ENCODE measurements at regions not wholly inside any gene's neighbourhood (a gene's known extent, or its start where the extent isn't known, plus 50 kb on each side); places are given as distances from the start of the nearest gene placed in this dataset.

DNA sequence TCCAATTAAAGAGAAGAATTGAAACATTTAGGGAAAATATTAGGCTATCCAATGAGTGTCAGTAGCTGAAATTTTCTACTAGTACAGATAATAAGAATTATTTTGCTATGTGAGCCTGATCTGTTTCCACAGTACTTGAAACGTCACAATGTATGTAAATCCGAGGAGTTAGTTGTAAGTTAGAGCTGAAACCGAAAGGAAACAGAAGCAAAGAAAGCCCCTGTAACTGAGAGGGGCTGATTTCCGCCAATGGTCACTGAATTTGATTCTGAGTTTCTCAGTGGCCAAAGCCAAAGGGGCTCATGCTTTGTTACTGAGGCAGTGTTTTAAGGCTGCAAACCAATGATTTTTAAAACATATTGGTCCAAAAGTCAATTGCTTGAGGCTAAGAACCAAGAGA is 168.3 kb upstream of the DUSP10 start:
- DNase-seq: no peak
- no peaks in the 10 kb centered on the region for H3K9me3 ChIP-seq (replicated peaks)
- TF ChIP-seq, protein P1, sequence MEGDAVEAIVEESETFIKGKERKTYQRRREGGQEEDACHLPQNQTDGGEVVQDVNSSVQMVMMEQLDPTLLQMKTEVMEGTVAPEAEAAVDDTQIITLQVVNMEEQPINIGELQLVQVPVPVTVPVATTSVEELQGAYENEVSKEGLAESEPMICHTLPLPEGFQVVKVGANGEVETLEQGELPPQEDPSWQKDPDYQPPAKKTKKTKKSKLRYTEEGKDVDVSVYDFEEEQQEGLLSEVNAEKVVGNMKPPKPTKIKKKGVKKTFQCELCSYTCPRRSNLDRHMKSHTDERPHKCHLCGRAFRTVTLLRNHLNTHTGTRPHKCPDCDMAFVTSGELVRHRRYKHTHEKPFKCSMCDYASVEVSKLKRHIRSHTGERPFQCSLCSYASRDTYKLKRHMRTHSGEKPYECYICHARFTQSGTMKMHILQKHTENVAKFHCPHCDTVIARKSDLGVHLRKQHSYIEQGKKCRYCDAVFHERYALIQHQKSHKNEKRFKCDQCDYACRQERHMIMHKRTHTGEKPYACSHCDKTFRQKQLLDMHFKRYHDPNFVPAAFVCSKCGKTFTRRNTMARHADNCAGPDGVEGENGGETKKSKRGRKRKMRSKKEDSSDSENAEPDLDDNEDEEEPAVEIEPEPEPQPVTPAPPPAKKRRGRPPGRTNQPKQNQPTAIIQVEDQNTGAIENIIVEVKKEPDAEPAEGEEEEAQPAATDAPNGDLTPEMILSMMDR (IDR thresholded peaks at IDR 0.05; ENCODE audit: borderline replicate concordance): no peak
- H3K27ac ChIP-seq (replicated peaks): no peak overlapping the region
- intact Hi-C loops (cut with micrococcal nuclease): no loop called here
- H3K4me1 ChIP-seq: no peaks in the 10 kb centered on the region
- no peaks in the 10 kb centered on the region for H3K36me3 ChIP-seq
- H3K27me3 ChIP-seq (ENCODE audit: low read depth): peaks cover 3% of the 10 kb centered on the region
- no peak overlapping the region for H3K4me3 ChIP-seq

DNA sequence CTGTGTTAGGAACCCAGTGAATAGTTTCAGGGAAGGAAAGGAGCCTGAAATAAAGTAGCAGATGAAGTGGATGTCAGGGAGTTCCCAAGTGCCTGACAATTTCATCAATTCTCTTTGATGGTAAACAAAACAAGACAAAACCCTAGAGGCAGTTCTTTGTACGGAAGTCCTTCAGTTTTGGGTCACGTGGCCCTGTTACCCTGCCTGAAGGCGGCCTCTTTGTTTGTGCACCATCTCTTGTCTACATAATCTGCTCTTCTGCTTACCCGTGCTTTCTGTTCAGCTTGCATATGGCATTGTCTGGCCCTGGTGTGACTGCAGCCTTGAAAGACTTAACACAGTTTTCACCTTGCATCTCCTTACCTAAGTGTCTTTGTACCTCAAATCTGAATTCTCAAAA is 166.7 kb upstream of the DUSP10 start:
- intact Hi-C loops (cut with micrococcal nuclease): no loop called here
- Histone ChIP-seq H3K27ac (replicated peaks) (no peak overlapping the region), H3K4me3 (no peak overlapping the region), H3K27me3 (ENCODE audit: low read depth) (peaks cover 3% of the 10 kb centered on the region), H3K36me3 (no peaks in the 10 kb centered on the region), H3K9me3 (replicated peaks) (no peaks in the 10 kb centered on the region), H3K4me1 (no peaks in the 10 kb centered on the region)
- TF ChIP-seq, protein P1 (IDR thresholded peaks at IDR 0.05; ENCODE audit: borderline replicate concordance): no peak
- DNase-seq: no peak

DNA sequence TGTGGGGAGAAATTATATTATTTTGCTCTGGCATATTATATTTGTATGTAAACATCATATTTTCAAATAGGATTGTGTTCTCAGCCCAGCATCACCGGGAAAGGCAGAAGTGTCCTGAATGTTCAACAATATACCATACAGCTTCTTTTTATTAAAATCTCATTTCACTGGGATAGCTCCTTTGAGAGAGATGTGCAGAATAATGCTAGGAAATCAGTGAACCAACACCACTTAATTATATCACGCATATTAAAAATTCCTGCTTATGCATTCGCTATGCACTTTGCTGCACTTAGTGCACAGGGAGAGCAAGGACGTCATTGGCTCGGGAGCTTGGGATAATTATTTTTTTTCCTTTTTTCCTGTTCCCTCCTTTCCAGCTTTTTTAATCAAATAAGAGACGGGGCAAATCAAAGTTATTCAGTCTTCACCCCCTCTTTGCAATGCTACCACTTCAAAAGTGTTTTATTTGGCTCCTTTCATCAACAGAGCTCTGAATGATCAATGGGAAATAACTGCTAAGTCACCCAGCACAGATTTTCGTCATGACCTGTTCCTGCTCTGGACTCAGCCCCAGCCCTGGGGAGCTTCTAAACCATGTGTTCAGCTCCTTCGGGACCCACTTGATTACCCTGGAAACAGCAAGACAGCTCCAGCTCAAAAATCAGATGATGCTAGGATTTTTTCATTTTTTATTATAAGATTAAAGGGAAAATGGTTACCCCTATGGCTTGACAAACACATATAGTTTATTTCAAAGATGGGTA is 165.5 kb upstream of the DUSP10 start:
- H3K36me3 ChIP-seq: no peaks in the 10 kb centered on the region
- H3K4me3 ChIP-seq: no peak overlapping the region
- H3K27me3 ChIP-seq (ENCODE audit: low read depth): peaks cover 3% of the 10 kb centered on the region
- no peaks in the 10 kb centered on the region for H3K9me3 ChIP-seq (replicated peaks)
- no peak for DNase-seq
- H3K27ac ChIP-seq (replicated peaks): no peak overlapping the region
- no peaks in the 10 kb centered on the region for H3K4me1 ChIP-seq
- TF ChIP-seq, protein P1 (IDR thresholded peaks at IDR 0.05; ENCODE audit: borderline replicate concordance): no peak
- intact Hi-C loops (cut with micrococcal nuclease): no loop called here

DNA sequence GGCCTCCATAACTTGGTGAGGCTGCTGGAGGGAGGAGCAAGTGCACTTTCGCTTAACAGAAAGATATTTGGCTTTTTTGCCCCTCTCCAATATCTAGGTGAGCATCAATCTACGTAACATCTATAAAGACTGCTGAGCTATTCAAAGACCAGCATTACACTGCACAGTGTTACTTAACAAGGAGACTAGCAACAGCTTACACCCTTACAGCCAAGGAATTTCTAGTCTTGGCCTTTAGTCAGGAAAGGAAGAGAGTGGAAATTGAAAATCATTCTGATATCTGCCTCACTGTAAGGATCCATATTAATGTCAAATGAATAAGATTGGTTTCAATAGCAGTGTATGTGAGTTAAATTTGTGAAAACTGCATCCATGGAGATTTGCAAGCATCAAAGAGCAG is 163.9 kb upstream of the DUSP10 start:
- Histone ChIP-seq H3K27me3 (ENCODE audit: low read depth) (peaks cover 3% of the 10 kb centered on the region), H3K9me3 (replicated peaks) (no peaks in the 10 kb centered on the region), H3K4me1 (no peaks in the 10 kb centered on the region), H3K4me3 (no peak overlapping the region), H3K36me3 (no peaks in the 10 kb centered on the region), H3K27ac (replicated peaks) (no peak overlapping the region)
- TF ChIP-seq, protein P1 (IDR thresholded peaks at IDR 0.05; ENCODE audit: borderline replicate concordance): no peak
- intact Hi-C loops (cut with micrococcal nuclease): no loop called here
- DNase-seq: no peak

DNA sequence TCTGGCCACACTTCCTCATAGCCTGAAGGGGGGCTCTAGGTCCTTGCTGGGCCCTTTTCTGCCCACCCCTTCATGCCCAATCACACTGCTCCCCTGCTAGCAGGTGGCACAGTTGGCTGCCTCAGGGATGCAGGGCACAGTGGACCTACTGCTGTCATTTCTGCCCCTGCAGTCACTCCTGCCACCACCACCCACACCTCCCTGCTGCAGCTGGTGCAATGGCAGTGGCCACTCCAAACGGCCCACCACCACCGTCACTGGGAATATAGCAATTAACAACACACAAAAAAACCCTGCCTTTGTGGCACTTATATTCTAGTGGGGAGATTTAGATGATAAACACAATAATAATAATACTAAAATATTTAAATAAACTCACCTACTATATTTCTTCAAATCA is 162.4 kb upstream of the DUSP10 start:
- H3K4me3 ChIP-seq: no peak overlapping the region
- TF ChIP-seq, protein P1 (IDR thresholded peaks at IDR 0.05; ENCODE audit: borderline replicate concordance): no peak
- intact Hi-C loops (cut with micrococcal nuclease): no loop called here
- H3K9me3 ChIP-seq (replicated peaks): no peaks in the 10 kb centered on the region
- peaks cover 3% of the 10 kb centered on the region for H3K27me3 ChIP-seq (ENCODE audit: low read depth)
- no peaks in the 10 kb centered on the region for H3K4me1 ChIP-seq
- no peak for DNase-seq
- no peak overlapping the region for H3K27ac ChIP-seq (replicated peaks)
- no peaks in the 10 kb centered on the region for H3K36me3 ChIP-seq
